ENCODE measurements at regions not wholly inside any gene's neighbourhood (a gene's known extent, or its start where the extent isn't known, plus 50 kb on each side); places are given as distances from the start of the nearest gene placed in this dataset.
"Not testable (repeated sequence)": the region's sequence is repeated elsewhere in the genome, so short reads cannot be mapped to it uniquely, and the experiment has no call there.

GRCh38 chr6:26186652-26187051 lies 99.4 kb downstream of the HFE start:
- H3K27ac ChIP-seq, result no peak overlapping the region
- peaks cover 8% of the 10 kb centered on the region for H3K4me1 ChIP-seq
- no peaks in the 10 kb centered on the region for H3K36me3 ChIP-seq (ENCODE audit: insufficient read depth in 1 of 2, low read depth in 1 of 2)
- H3K9me3 ChIP-seq, result no peaks in the 10 kb centered on the region
- WGBS, 3 donors, result 93 to 97% (median 94%) methylated on average over 7 of the region's 7 CpGs
- intact Hi-C loops (cut with DNase I), result no loop called here
- TF ChIP-seq, protein P1, sequence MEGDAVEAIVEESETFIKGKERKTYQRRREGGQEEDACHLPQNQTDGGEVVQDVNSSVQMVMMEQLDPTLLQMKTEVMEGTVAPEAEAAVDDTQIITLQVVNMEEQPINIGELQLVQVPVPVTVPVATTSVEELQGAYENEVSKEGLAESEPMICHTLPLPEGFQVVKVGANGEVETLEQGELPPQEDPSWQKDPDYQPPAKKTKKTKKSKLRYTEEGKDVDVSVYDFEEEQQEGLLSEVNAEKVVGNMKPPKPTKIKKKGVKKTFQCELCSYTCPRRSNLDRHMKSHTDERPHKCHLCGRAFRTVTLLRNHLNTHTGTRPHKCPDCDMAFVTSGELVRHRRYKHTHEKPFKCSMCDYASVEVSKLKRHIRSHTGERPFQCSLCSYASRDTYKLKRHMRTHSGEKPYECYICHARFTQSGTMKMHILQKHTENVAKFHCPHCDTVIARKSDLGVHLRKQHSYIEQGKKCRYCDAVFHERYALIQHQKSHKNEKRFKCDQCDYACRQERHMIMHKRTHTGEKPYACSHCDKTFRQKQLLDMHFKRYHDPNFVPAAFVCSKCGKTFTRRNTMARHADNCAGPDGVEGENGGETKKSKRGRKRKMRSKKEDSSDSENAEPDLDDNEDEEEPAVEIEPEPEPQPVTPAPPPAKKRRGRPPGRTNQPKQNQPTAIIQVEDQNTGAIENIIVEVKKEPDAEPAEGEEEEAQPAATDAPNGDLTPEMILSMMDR (IDR thresholded peaks at IDR 0.05), result no peak
- DNase-seq, result no peak
- ATAC-seq, result no peak
- H3K4me3 ChIP-seq, result no peak overlapping the region
- H3K27me3 ChIP-seq (ENCODE audit: insufficient read depth in 3 of 3, low read length in 2 of 3), result peaks cover 0 to 26% (median 10%) of the 10 kb centered on the region in 3 donors

GRCh38 chr6:26187292-26187691 lies 100.1 kb downstream of the HFE start:
- Histone ChIP-seq H3K36me3 (ENCODE audit: insufficient read depth in 1 of 2, low read depth in 1 of 2) (no peaks in the 10 kb centered on the region), H3K4me1 (peaks cover 8% of the 10 kb centered on the region), H3K27ac (no peak overlapping the region), H3K9me3 (no peaks in the 10 kb centered on the region), H3K4me3 (no peak overlapping the region), H3K27me3 (ENCODE audit: insufficient read depth in 3 of 3, low read length in 2 of 3) (peaks cover 0 to 30% (median 10%) of the 10 kb centered on the region in 3 donors)
- intact Hi-C loops (cut with DNase I), result no loop called here
- TF ChIP-seq, protein P1 (IDR thresholded peaks at IDR 0.05), result no peak
- ATAC-seq (no peak), DNase-seq (no peak)
- 37 to 51% (median 50%) methylated on average over 3 of the region's 3 CpGs for WGBS, 3 donors

- Histone ChIP-seq H3K4me1 (peaks cover 8% of the 10 kb centered on the region), H3K4me3 (peak overlapping the region; percentile 60), H3K36me3 (ENCODE audit: insufficient read depth in 1 of 2, low read depth in 1 of 2) (no peaks in the 10 kb centered on the region), H3K27ac (peak overlapping the region; percentile 62), H3K9me3 (no peaks in the 10 kb centered on the region), H3K27me3 (ENCODE audit: insufficient read depth in 3 of 3, low read length in 2 of 3) (peaks cover 0 to 35% (median 12%) of the 10 kb centered on the region in 3 donors)
- 15 to 21% (median 15%) methylated on average over 20 of the region's 20 CpGs for WGBS, 3 donors
- intact Hi-C loops (cut with DNase I), result no loop called here
- TF ChIP-seq, protein P1 (IDR thresholded peaks at IDR 0.05), result no peak
- ATAC-seq (peak in 2 of 4 donors; percentile 5 to 28), DNase-seq (peak in 1 of 2 donors; percentile 60)
These were observed 100.9 kb downstream of the HFE start for GRCh38 chr6:26187981-26188635.

GRCh38 chr6:26191512-26191911 lies 104.3 kb downstream of the HFE start:
- intact Hi-C loops (cut with DNase I), result not testable (repeated sequence)

DNA sequence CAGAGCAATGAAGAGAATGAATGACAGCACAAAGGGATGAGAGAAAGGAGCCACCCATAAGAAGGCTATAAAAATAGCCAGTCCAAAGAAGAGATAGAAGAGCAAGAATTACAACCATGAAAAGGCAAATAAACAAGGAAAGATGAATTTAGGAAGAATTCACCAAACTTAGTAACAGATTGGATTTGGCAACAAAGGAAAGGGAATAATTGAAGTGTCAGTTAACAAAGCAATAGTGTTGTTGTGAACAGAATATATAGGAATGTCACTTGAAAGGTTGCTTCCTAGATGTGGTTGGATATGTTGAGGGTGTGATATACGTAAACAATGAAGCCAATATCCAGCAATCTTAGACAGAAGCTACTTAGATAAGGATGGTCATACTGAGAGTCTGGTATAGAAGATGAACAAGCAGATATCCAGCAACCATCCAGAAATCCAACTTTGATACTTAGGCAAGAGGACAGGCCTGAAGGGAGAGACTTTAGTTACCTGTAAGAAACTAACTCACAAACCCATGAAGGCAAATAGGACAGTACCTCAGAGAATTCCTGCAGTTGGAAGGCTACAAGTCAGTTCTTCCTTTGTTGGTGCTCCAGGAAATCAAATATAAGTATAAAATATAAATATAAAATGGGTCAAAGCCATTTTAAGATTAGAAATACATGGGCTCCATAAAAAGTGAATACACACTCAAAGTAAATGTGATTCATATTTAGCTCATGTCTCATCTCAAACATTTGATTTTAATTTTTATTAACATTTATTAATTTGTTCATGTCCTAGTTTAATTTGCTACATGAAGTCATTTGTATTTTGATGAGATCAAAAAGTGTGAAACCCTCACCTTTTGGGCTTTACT lies 106.5 kb downstream of the HFE start:
- intact Hi-C loops (cut with DNase I), result no loop called here
- WGBS, 3 donors, result 96 to 100% (median 96%) methylated on average over 1 of the region's 1 CpG
- TF ChIP-seq, protein P1 (IDR thresholded peaks at IDR 0.05), result no peak

More at GRCh38 chr6:26191512-26191911, 104.3 kb downstream of the HFE start:
- H3K27ac ChIP-seq; H3K4me3 ChIP-seq; ATAC-seq; H3K36me3 ChIP-seq (ENCODE audit: insufficient read depth in 1 of 2, low read depth in 1 of 2); H3K9me3 ChIP-seq; DNase-seq: not testable (repeated sequence)
- 87 to 92% (median 87%) methylated on average over 8 of the region's 8 CpGs for WGBS, 3 donors
- Histone ChIP-seq H3K27me3 (ENCODE audit: insufficient read depth in 3 of 3, low read length in 2 of 3) (peaks cover 0 to 62% (median 18%) of the 10 kb centered on the region in 3 donors), H3K4me1 (peaks cover 15% of the 10 kb centered on the region)

More for the DNA sequence above, 106.5 kb downstream of the HFE start:
- Histone ChIP-seq H3K9me3 (no peaks in the 10 kb centered on the region), H3K36me3 (ENCODE audit: insufficient read depth in 1 of 2, low read depth in 1 of 2) (no peaks in the 10 kb centered on the region), H3K27ac (no peak overlapping the region), H3K4me3 (no peak overlapping the region), H3K4me1 (peaks cover 12% of the 10 kb centered on the region), H3K27me3 (ENCODE audit: insufficient read depth in 3 of 3, low read length in 2 of 3) (peaks cover 0 to 81% (median 21%) of the 10 kb centered on the region in 3 donors)
- no peak for ATAC-seq
- no peak for DNase-seq

Data from psoas muscle (tissue), 7 donors.